NCI-H2171 (cell line): ENCODE measurements at regions not wholly inside any gene's neighbourhood (a gene's known extent, or its start where the extent isn't known, plus 50 kb on each side); places are given as distances from the start of the nearest gene placed in this dataset.

ENCODE experiments used
- DNase-seq: peaks from one replicate; lab custom pipeline; 2025; lab: John Stamatoyannopoulos, UW

GRCh38 chr19:27776020-27776419 lies 1436.9 kb downstream of the UQCRFS1 start:
- DNase-seq, result no peak

DNA sequence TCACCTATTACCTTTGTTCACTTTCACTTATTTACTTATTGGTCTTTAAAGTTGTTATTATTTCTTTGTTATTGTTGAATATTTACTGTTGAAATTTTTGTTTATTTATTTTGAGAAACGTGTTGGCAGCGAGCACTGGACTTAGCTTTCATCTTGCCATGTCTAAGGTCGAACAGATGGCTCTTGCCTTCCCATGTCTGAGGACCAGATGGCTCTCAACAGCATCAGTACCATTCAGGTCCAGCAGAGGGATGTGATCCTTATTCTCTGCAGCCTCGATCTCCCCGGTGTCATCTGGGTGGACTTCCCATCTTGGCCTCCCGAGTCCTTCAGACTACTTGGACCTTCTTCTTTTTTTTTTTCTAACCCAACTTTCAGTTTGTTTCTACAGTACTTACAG lies 1437.6 kb downstream of the UQCRFS1 start:
- no peak for DNase-seq

GRCh38 chr19:27774827-27775226 lies 1438.1 kb downstream of the UQCRFS1 start:
- DNase-seq, result no peak

GRCh38 chr19:27774337-27774736 lies 1438.6 kb downstream of the UQCRFS1 start:
- DNase-seq, result no peak

DNA sequence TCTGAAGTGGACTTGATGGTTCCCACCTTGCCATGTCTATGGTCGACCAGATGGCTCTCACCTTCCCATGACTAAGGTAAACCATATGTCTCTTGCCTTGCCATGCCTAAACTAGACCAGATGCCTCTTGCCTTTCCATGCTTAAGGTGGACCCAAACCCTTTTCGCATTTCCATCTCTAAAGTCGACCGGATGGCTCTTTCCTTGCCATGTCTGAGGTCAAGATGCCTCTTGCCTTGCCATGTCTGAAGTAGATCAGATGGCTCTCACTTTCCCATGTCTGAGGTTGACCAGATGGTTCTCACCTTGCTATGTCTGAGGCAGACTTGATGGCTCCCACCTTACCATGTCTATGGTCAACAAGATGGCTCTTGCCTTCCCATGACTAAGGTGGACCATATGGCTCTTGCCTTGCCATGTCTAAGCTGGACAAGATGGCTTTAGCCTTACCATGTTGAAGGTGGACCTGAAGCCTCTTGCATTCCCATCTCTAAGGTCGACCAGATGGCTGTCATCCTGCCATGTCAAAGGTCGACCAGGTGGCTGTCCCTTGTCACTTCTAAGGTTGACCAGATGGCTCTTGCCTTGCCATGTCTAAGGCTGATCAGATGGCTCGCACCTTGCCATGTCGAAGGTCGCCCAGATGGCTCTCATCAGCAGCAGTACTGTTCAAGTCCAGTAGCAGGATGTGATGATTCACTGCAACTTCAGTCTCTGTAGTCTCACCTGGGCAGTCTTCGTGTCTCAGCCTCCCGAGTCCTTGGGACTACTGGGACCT lies 1439.4 kb downstream of the UQCRFS1 start:
- DNase-seq, result no peak

- DNase-seq, result no peak
These were observed 1440.9 kb downstream of the UQCRFS1 start for GRCh38 chr19:27772059-27772458.

GRCh38 chr19:27770095-27770494 lies 1442.9 kb downstream of the UQCRFS1 start:
- no peak for DNase-seq

- no peak for DNase-seq
These were observed 1445.7 kb downstream of the UQCRFS1 start for GRCh38 chr19:27767234-27767633.

- DNase-seq, result no peak
These were observed 1446.8 kb downstream of the UQCRFS1 start for GRCh38 chr19:27765912-27766725.

DNA sequence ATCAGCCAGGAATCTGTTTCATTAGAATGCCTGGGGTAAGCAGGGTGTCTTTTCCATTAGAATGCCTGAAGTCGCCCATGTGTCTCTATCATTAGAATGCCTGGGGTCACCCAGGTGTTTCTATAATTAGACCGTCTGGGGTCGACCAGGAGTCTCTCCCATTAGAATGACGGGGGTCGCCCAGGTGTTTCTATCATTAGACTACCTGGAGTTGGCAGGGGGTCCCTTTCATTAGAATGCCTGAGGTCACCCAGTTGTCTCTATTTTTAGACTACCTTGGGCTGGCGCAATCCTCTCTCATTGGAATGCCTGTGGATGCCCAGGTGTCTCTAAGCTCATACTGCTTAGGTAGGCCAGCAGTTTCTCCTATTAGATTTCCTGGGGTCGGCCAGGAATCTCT lies 1447.6 kb downstream of the UQCRFS1 start:
- DNase-seq, result no peak

- no peak for DNase-seq
These were observed 1448.7 kb downstream of the UQCRFS1 start for GRCh38 chr19:27764186-27764804.

DNA sequence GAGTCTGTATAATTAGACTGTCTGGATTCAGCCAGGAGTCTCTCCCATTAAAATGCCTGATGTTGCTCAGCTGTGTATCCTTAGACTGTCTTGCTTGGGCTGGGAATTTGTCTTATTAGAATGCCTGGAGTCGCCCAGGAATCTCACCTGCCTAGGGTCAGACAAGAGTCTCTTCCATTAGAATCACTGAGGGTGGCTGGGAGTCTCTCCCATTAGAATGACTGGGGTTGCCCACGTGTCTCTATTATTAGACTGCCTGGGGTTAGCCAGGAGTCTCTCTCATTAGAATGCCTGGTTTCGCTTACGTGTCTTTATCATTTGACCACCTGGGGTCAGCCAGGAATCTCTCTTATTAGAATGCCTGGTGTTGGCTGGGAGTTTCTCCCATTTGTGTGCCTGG lies 1450.0 kb downstream of the UQCRFS1 start:
- DNase-seq, result no peak

DNA sequence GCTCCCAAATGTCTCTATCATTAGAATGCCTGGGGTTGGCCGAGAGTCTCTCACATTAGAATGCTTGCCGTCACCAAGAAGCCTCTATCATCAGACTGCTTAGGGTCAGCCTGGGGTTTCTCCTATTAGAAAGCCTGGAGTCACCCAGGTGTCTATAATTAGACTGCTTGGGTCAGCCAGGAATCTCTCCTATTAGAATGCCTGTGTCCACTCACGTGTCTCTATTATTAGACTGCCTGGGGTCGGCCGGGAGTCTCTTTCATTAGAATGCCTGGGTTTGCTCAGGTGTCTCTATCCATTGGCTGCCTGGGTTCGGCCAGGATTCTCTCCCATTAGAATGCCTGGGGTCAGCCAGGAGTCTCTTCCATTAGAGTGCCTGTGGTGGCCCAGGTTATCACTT lies 1453.1 kb downstream of the UQCRFS1 start:
- no peak for DNase-seq

GRCh38 chr19:27758626-27759505 lies 1454.1 kb downstream of the UQCRFS1 start:
- no peak for DNase-seq

DNA sequence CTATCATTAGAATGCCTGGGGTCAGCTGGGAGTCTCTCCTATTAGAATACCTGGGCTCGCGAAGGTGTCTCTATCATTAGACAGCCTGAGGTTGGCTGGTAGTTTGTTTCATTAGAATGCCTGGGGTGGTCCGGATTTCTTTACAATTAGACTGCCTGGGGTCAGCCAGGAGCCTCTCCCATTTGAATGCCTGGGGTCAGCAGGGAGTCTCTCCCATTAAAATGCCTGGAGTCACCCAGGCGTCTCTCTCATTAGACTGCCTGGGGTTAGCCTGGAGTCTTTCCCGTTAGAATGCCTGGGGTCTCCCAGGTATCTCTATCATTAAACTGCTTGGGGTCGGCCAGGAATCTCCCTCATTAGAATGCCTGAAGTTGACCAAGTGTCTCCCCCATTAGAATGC lies 1458.3 kb downstream of the UQCRFS1 start:
- no peak for DNase-seq

- DNase-seq, result no peak
These were observed 1459.3 kb downstream of the UQCRFS1 start for GRCh38 chr19:27753622-27754021.

DNA sequence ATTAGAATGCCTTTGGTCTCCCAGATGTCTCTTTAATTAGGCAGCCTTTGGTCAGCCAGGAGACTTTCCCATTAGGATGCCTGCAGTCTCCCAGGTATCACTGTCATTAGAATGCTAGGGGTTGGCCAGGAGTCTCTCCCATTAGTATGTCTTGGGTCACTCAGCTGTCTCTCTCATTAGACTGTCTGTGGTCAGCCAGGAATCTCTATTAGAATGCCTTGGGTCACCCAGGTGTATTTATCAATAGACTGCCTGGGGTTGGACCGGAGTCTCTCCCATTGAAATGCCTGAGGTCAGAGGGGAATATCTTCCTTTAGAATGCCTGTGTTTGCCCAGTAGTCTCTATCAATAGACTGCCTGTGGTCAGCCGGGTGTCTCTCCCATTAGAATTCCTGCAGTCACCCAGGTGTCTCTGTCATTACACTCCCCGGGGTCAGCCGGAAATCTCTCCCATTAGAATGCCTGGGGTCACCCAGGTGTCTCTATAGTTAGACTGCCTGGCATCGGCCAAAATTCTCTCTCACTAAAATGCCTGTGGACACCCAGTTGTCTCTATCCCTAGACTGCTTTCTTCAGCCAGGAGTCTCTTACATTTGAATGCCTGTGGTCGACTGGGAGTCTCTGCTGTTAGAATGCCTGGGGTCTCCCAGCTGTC lies 1460.3 kb downstream of the UQCRFS1 start:
- DNase-seq, result no peak

GRCh38 chr19:27751044-27751391 lies 1461.9 kb downstream of the UQCRFS1 start:
- DNase-seq, result no peak

- no peak for DNase-seq
These were observed 1462.4 kb downstream of the UQCRFS1 start for GRCh38 chr19:27750391-27751043.

DNA sequence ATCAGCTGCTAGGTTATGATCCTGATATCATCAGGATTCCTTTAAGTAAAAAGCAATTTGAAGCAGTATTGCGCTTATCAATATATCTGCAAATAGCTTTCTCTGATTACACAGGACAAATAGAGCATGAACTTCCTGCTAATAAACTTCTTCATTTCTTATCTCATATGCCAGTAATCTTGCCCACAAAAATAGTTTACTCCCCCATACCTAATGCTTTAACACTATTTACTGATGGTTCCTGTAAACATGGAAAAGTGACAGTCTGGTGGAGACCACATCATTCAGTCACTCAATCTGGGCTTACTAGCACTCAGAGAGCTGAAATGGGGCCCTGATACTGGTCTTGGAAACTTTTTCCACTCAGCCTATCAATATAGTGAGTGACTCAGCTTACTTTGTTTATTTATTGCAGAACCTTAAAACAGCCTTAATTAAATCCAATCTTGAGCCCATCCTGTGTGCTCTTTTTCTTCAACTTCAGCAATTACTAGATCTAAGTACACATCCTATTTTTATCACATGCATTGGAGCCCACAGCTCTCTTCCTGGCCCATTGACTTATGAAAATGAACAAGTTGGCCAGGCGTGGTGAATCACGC lies 1464.3 kb downstream of the UQCRFS1 start:
- no peak for DNase-seq
